Bronchial epithelial cell (primary cell): ENCODE measurements at regions not wholly inside any gene's neighbourhood (a gene's known extent, or its start where the extent isn't known, plus 50 kb on each side); places are given as distances from the start of the nearest gene placed in this dataset.

Experiments used
- DNase-seq: peaks from one replicate; pipeline ENCODE4 v3.0.0-alpha.2; 2010; ENCODE audit warnings: low read depth
- FAIRE-seq: peaks from 2 replicates; lab custom pipeline; 2011; peaks lifted over from hg19 to GRCh38; lab: Jason Lieb, UNC
- H3K27me3 ChIP-seq: 2 replicates; pipeline ENCODE4 v1.5.1; 2011; ENCODE audit warnings: low read length; ENCODE audit not compliant: control insufficient read depth, insufficient read depth
- H3K36me3 ChIP-seq: 2 replicates; pipeline ENCODE4 v1.5.1; 2011; ENCODE audit warnings: low read length; ENCODE audit not compliant: control insufficient read depth, insufficient read depth
- H3K4me3 ChIP-seq: 2 replicates; pipeline ENCODE4 v1.5.1; 2011; ENCODE audit warnings: mild to moderate bottlenecking, low read depth, low read length, control low read depth
- TF ChIP-seq, protein P1 (sequence below): IDR thresholded peaks from 2 replicates; pipeline ENCODE4 v1.5.1; 2011; ENCODE audit warnings: mild to moderate bottlenecking, moderate library complexity, low read length, control low read depth, inconsistent platforms; ENCODE audit not compliant: insufficient read depth, severe bottlenecking

DNA sequence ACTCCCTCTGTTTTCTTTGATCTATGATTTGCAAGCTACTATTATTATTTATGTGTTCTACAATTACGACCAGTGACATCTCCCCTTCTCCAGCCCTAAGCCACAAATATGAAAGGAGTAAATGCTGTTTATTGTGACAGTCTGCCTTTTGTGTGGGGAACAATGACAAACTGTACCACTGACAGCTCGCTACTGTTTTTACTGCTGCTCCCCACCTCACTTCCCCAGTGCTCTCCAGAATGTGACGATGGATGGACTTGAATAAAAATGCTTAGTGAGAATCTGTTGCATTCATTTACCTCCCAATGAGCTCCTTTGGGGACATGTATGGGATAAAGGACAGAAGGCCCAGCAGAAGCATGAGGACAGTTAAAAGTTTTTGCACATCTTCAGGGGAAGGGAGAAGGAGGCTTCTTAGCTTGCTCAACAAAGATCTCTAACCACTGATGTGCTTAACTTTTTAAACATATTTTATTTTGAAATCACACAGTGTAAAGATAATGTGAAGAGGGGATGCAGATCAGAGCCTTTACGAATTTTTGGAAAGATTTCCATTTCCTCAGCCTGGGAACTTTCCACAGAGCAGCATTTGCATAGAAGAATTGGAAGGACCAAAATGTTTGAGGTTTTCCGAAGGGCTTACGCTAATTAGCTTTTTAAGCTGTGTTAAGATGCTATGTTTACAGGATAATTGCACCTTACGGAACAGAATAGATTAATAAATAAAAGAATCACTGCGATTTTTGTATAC lies 485.1 kb upstream of the TENM3 start:
- TF ChIP-seq, protein P1, sequence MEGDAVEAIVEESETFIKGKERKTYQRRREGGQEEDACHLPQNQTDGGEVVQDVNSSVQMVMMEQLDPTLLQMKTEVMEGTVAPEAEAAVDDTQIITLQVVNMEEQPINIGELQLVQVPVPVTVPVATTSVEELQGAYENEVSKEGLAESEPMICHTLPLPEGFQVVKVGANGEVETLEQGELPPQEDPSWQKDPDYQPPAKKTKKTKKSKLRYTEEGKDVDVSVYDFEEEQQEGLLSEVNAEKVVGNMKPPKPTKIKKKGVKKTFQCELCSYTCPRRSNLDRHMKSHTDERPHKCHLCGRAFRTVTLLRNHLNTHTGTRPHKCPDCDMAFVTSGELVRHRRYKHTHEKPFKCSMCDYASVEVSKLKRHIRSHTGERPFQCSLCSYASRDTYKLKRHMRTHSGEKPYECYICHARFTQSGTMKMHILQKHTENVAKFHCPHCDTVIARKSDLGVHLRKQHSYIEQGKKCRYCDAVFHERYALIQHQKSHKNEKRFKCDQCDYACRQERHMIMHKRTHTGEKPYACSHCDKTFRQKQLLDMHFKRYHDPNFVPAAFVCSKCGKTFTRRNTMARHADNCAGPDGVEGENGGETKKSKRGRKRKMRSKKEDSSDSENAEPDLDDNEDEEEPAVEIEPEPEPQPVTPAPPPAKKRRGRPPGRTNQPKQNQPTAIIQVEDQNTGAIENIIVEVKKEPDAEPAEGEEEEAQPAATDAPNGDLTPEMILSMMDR = no peak
- no peaks in the 10 kb centered on the region for H3K27me3 ChIP-seq
- no peak overlapping the region for H3K4me3 ChIP-seq
- H3K36me3 ChIP-seq = no peaks in the 10 kb centered on the region
- FAIRE-seq = no peak
- DNase-seq = no peak

DNA sequence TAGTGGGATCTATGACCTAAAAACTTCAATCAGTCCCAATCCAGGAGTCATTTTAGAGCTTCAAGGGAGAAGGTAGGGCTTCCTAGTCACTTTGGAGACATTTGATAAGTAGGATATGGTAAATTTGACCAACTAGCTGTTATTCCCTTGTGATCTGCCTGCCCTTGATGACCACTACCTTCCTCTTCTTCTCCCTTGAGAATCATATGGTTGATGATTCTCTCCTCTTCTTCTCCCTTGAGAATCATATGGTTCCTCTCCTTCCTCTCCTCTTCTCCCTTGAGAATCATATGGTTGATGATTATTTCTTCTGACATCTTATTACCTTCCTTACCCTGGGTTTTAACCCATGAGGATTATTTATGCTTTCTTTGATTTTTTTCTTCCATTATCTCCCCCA lies 482.6 kb upstream of the TENM3 start:
- no peak for DNase-seq
- TF ChIP-seq, protein P1 = no peak
- no peak for FAIRE-seq

DNA sequence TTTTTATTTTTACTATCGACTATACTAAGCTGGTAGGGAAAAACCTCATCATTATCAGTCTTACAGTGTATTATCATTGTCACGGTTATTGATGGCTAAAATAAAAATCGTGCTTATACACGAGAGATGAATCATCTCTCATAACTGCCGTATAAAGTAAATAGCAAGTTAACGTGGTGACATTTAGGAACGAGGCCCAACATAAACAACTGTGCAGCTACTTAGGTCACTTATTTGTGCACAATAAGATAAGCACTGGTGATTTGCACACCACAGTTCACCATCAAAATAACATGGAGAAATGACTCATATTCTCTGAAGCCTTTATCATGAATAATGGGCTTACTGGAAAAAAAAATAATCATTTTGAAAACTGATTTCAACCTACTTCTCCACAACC lies 482.0 kb upstream of the TENM3 start:
- FAIRE-seq (no peak), DNase-seq (no peak)
- TF ChIP-seq, protein P1 = no peak
- Histone ChIP-seq H3K36me3 (no peaks in the 10 kb centered on the region), H3K4me3 (no peak overlapping the region), H3K27me3 (no peaks in the 10 kb centered on the region)

More for the DNA sequence above, 482.6 kb upstream of the TENM3 start:
- Histone ChIP-seq H3K36me3 (no peaks in the 10 kb centered on the region), H3K27me3 (no peaks in the 10 kb centered on the region), H3K4me3 (no peak overlapping the region)

DNA sequence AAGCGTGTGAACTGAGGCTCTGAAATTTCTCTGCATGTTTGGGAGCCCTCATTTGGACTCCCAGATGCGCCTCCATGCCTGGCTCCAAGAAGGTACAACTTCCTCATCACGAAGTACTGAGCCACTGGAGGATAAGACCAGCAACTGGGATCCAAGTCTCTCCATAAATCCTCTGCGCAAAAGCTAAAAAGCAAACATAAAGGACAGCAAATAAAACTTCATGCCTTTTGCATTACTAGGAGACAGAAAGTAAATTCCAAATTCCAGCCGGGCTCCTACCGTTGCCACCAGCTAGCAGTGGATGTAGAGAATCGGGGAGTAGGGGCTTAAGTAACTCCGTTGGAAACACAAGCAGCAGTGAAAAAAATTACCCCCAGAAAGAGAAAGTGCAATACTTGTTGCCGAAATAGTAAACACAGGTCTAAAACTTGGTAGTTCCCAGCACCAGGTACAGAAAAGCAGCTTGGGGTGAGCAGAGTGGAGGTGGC lies 477.1 kb upstream of the TENM3 start:
- H3K36me3 ChIP-seq = no peaks in the 10 kb centered on the region
- TF ChIP-seq, protein P1 = no peak
- FAIRE-seq = no peak
- no peak overlapping the region for H3K4me3 ChIP-seq
- no peak for DNase-seq
- no peaks in the 10 kb centered on the region for H3K27me3 ChIP-seq

DNA sequence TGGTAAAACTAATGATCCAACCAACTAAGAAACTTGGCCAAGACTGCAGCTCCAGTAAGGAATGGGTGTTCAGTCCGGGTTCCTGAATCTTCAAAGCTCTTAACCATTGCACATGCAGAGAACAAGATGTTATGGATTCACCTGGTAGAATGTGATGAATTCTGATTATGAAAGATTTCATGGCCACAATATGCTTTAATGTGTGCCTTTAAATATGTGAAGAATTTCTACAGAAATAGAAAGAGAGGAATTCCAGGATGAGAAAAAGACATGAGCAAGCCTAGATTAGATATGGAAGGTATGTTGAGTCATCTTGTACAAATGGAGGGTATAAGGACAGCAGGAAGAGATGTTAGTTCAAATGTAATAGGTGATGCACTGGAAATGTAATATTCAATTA lies 472.2 kb upstream of the TENM3 start:
- DNase-seq = no peak

More for the DNA sequence above, 472.2 kb upstream of the TENM3 start:
- TF ChIP-seq, protein P1 = no peak
- no peak for FAIRE-seq
- Histone ChIP-seq H3K27me3 (no peaks in the 10 kb centered on the region), H3K36me3 (no peaks in the 10 kb centered on the region), H3K4me3 (no peak overlapping the region)
